ENCODE measurements at regions not wholly inside any gene's neighbourhood (a gene's known extent, or its start where the extent isn't known, plus 50 kb on each side); places are given as distances from the start of the nearest gene placed in this dataset.

DNA sequence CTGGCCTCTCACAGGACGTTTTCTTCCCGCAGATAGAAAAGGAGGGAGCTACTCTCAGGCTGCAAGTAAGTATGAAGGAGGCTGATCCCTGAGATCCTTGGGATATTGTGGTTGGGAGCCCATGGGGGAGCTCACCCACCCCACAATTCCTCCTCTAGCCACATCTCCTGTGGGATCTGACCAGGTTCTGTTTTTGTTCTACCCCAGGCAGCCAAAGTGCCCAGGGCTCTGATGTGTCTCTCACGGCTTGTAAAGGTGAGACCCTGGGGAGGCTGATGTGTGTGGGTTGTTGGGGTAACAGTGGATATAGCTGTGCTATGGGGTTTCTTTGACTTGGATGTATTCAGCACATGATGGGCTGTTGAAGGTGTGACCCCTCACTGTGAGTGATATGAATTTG is 52.0 kb upstream of the POLR1H start:
- WGBS, 2 experiments (ENCODE audit: extremely low coverage in 1 of 2, insufficient coverage in 1 of 2, insufficient read length in 1 of 2, insufficient replicate concordance in 2 of 2, low coverage in 1 of 2, low lambda C conversion rate in 2 of 2, missing lambda C conversion rate in 1 of 2): 80% methylated on average over 3 of the region's 3 CpGs; no CpG with 5 or more reads in 1 of the 2 experiments
- Histone ChIP-seq H2BK15ac (ENCODE audit: low read length) (no peak overlapping the region), H2BK120ac (replicated peaks; ENCODE audit: low read depth, low read length) (no peak overlapping the region), H3K79me1 (ENCODE audit: low read depth, low read length) (no peaks in the 10 kb centered on the region), H3K23me2 (ENCODE audit: low read depth, low read length) (peaks cover 13% of the 10 kb centered on the region; the same call in 1 of the 2 replicates), H3K18ac (ENCODE audit: extremely low read depth, low read length) (no peak overlapping the region), H2AFZ (ENCODE audit: low read length) (no peak overlapping the region), H3K27me3 (replicated peaks in 1 of 4; ENCODE audit: control insufficient read depth in 3 of 4, extremely low read depth in 1 of 4, insufficient read depth in 3 of 4, low read length in 3 of 4) (peaks cover 25 to 48% (median 42%) of the 10 kb centered on the region in 4 experiments), H4K8ac (ENCODE audit: extremely low read depth, insufficient read depth, low read length) (no peak overlapping the region), H3K9me3 (ENCODE audit: insufficient read depth in 2 of 2, low read depth in 1 of 2, low read length in 1 of 2) (no peaks in the 10 kb centered on the region), H2BK20ac (ENCODE audit: low read length) (no peak overlapping the region), H2BK5ac (ENCODE audit: low read depth, low read length) (no peak overlapping the region), H3K14ac (ENCODE audit: insufficient read length) (no peak overlapping the region), H4K91ac (replicated peaks; ENCODE audit: insufficient read length, low read length) (no peak overlapping the region), H3K4me2 (ENCODE audit: insufficient read depth in 1 of 2, low read depth in 2 of 2, low read length in 2 of 2) (no peak overlapping the region), H3K23ac (ENCODE audit: insufficient read length) (no peak overlapping the region), H3K36me3 (ENCODE audit: control insufficient read depth in 2 of 4, insufficient read depth in 4 of 4, low read length in 3 of 4) (no peaks in the 10 kb centered on the region; a peak in 1 of 8 replicates), H2BK12ac (ENCODE audit: low read depth, low read length) (no peak overlapping the region), H4K5ac (ENCODE audit: insufficient read length, low read depth, low read length) (no peak overlapping the region), H3K4ac (replicated peaks; ENCODE audit: insufficient read length, low read depth, low read length) (no peak overlapping the region), H4K20me1 (replicated peaks in 1 of 2; ENCODE audit: control insufficient read depth in 1 of 2, insufficient read depth in 2 of 2, low read length in 2 of 2) (peaks cover 0 to 3% of the 10 kb centered on the region in 2 experiments), H3K4me3 (ENCODE audit: extremely low read depth in 1 of 4, insufficient read depth in 2 of 4, low read depth in 3 of 4, low read length in 4 of 4) (no peak overlapping the region), H2AK5ac (ENCODE audit: low read depth, low read length) (no peak overlapping the region), H3K27ac (ENCODE audit: low read depth, low read length) (no peak overlapping the region), H3K56ac (replicated peaks; ENCODE audit: insufficient read length, low read depth, low read length) (no peak overlapping the region), H3K79me2 (ENCODE audit: control insufficient read depth in 1 of 2, insufficient read depth in 2 of 2, low read length in 2 of 2) (no peaks in the 10 kb centered on the region), H3K4me1 (replicated peaks in 1 of 4; ENCODE audit: control insufficient read depth in 3 of 4, insufficient read depth in 4 of 4, low read length in 3 of 4) (peaks cover 0 to 10% (median 3%) of the 10 kb centered on the region in 4 experiments; a peak in 2 of 7 replicates), H3K9ac (replicated peaks in 1 of 4; ENCODE audit: extremely low read depth in 1 of 4, low read depth in 3 of 4, low read length in 3 of 4) (no peak overlapping the region)
- CTCF ChIA-PET (ENCODE audit: partially characterized antibody): interaction anchor here (0.9 to 7.8 kb wide), 3 partner anchors 157 to 301 kb away, joined by 4 to 87 read pairs (median 4); no protein-coding TSS in a partner anchor
- DNase-seq (ENCODE audit: low read depth in 1 of 2, low spot score in 2 of 2) (no peak), FAIRE-seq (no peak)
- TF ChIP-seq TAF7 (optimal IDR thresholded peaks at IDR 0.05; ENCODE audit: borderline replicate concordance, low read depth, low read length): no peak
- TF ChIP-seq SP4 (IDR thresholded peaks at IDR 0.05; ENCODE audit: low read length): no peak
- TF ChIP-seq TEAD4 (IDR thresholded peaks at IDR 0.05; ENCODE audit: low read depth, low read length): no peak
- no peak for TF ChIP-seq BACH1 (IDR thresholded peaks at IDR 0.05; ENCODE audit: low read length)
- no peak for TF ChIP-seq HDAC6 (IDR thresholded peaks at IDR 0.05; ENCODE audit: low read depth, low read length)
- no peak for TF ChIP-seq RNF2 (IDR thresholded peaks at IDR 0.05; ENCODE audit: borderline replicate concordance, low read depth, low read length, missing control alignments, poor library complexity, severe bottlenecking)
- TF ChIP-seq FOSL1 (IDR thresholded peaks at IDR 0.05; ENCODE audit: insufficient read depth, low read depth, low read length): no peak
- no peak for TF ChIP-seq RFX5 (IDR thresholded peaks at IDR 0.05; ENCODE audit: borderline replicate concordance, low read depth, low read length)
- TF ChIP-seq PHF8 (conservative IDR thresholded peaks at IDR 0.05; ENCODE audit: low read depth, low read length): no peak
- POLR2A ChIA-PET (ENCODE audit: partially characterized antibody): interaction anchor here (0.6 to 1.4 kb wide), 2 partner anchors 153 to 307 kb away, joined by 3 read pairs; no protein-coding TSS in a partner anchor

Measured in H1 (cell line).